GM12891 (cell line): ENCODE measurements at regions not wholly inside any gene's neighbourhood (a gene's known extent, or its start where the extent isn't known, plus 50 kb on each side); places are given as distances from the start of the nearest gene placed in this dataset.
"Not testable (repeated sequence)": the region's sequence is repeated elsewhere in the genome, so short reads cannot be mapped to it uniquely, and the experiment has no call there.

ENCODE experiments used
- DNase-seq: peaks from one replicate; pipeline ENCODE4 v3.0.0; 2011; ENCODE audit warnings: low spot score; ENCODE audit not compliant: insufficient read length
- FAIRE-seq: peaks from 2 replicates; lab custom pipeline; 2011; peaks lifted over from hg19 to GRCh38; lab: Jason Lieb, UNC
- PAX5 ChIP-seq: IDR thresholded peaks from 2 replicates; pipeline ENCODE4 v1.6.1; 2011; ENCODE audit warnings: low read length, moderate library complexity, mild to moderate bottlenecking; ENCODE audit not compliant: insufficient read depth, severe bottlenecking
- POLR2A ChIP-seq: IDR thresholded peaks from 2 replicates; pipeline ENCODE4 v1.6.1; 2011; ENCODE audit warnings: low read depth, low read length, control low read depth
- POLR2AphosphoS5 ChIP-seq: IDR thresholded peaks from 2 replicates; pipeline ENCODE4 v1.6.1; 2011; ENCODE audit warnings: low read depth, low read length, control low read depth
- POU2F2 ChIP-seq: IDR thresholded peaks from 2 replicates; pipeline ENCODE4 v1.6.1; 2011; ENCODE audit warnings: low read depth, mild to moderate bottlenecking, control low read depth, low read length, moderate library complexity
- SPI1 ChIP-seq: IDR thresholded peaks from 2 replicates; pipeline ENCODE4 v1.6.1; 2011; ENCODE audit warnings: low read depth, low read length, control low read depth
- TAF1 ChIP-seq: IDR thresholded peaks from 2 replicates; pipeline ENCODE4 v1.6.1; 2011; ENCODE audit warnings: low read depth, low read length, control low read depth

DNA sequence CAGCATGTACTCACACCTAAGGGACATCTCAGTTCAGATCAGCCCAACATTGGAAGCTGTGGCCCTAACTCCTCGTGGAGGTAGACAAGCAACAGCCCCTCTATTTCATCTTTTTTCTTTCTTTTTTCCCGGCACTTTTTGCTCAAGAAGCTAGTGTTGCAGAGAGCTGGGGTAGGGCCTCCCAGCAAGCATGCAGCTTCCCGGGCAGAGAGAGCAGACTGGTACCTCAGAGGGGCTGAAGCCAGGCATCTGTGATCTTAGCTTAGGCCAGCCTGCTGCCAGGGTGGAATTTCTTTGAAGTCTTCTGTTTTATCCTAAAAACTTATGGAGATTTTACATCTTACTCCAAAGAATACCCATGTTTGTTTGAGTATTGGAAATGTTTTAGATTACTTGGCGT, 195.4 kb downstream of the C16orf95 start:
- DNase-seq (no peak), FAIRE-seq (no peak)
- TF ChIP-seq PAX5 (no peak), POU2F2 (no peak)

- FAIRE-seq (no peak), DNase-seq (no peak)
- TF ChIP-seq TAF1 (no peak), POU2F2 (no peak), PAX5 (no peak), POLR2AphosphoS5 (no peak), POLR2A (no peak), SPI1 (no peak)
These were observed 193.7 kb downstream of the C16orf95 start for GRCh38 chr16:87123356-87124001.

- peak; percentile 98 for FAIRE-seq
- DNase-seq: not testable (repeated sequence)
These were observed 192.8 kb downstream of the C16orf95 start for GRCh38 chr16:87124405-87124804.

GRCh38 chr16:87125206-87126155, 191.7 kb downstream of the C16orf95 start:
- no peak for FAIRE-seq
- no peak for DNase-seq
- TF ChIP-seq POU2F2 (no peak), POLR2AphosphoS5 (no peak), PAX5 (no peak), POLR2A (no peak), SPI1 (no peak), TAF1 (no peak)

DNA sequence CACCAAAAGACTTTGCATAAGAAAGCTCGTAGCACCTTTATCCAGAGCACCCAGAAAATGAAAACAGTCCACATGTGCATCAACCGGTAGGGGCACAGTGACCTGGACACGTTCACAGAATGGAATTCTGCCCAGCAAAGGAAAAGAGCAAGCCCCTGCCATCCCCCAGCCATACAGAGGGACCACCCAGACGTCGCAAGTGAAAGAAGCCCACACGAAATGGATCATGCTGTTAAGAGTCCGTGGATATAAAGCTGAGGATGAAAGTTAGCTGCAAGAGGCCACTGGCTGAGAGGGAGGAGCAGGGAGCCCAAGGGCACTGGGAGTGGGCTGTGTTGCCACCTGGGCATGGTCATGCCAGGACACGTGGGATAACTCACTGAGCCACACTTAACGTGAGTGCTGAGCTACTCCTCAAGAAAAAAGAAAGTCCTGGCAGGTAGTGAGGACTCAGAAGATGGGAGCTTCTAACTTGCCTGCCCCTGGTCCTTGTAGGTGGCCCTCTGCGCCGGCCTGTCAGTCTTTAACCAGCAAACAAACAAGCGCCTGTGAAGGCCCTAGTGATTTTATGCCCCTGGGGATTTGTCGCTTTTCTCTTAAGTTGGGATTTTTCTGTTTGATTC, 190.7 kb downstream of the C16orf95 start:
- DNase-seq (no peak), FAIRE-seq (no peak)
- TF ChIP-seq TAF1 (no peak), SPI1 (no peak), POLR2AphosphoS5 (no peak), POU2F2 (no peak), POLR2A (no peak), PAX5 (no peak)

DNA sequence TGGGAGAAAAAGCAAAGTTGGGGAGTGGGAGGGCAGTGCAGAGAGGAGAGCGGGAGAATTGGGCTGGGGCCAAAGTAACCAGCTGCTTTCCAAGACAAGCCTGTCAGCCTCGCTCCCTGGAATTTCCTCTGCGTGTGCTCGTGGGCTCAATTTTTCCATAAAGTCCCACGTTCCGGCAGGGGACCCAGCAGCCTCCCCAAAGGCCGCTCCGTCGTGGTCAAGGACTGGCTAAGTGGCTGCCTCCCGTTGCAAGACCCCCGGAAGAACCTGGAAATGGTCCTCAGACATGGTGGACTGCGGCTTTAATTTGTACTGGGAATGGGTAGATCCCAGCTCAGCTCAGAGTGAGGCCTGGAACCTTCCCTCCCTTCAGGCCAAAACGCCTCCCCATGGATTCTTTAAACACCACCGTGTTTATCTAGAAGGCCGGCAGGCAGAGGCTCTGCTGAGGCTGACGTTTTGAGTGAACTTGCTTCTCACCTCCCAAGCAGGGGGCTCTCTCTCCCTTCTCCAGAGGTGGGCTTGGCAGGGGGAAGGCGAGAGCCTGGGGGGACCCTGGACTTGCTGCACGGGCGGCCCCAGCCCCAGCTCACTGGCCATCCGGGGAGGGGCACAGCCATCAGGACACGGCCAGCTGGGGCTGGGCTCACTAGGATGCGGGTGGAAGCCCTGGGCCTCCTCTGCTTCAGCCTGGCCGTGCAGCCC, 190.0 kb downstream of the C16orf95 start:
- DNase-seq (no peak), FAIRE-seq (no peak)
- no peak for TF ChIP-seq POLR2AphosphoS5
- TF ChIP-seq POU2F2: no peak
- no peak for TF ChIP-seq TAF1
- no peak for TF ChIP-seq SPI1

DNA sequence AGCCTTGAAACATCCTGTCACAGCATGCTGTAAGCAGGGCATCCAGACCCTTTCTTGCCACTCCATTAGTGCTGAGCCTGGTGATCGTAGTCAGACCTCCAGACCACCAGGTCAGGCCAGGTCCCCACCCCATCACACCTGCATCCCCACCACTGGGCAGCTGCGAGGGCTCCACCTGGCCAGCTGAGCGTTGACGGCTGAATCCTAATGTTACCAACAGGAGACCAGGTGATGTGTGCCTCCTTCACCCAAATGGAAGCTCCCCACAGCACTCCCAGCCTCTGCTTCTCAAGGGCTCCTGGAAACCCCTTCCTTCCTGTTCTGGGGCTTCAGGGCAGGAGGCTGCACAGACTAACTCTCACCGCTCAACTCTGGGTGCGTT, 189.4 kb downstream of the C16orf95 start:
- FAIRE-seq (no peak), DNase-seq (no peak)
- TF ChIP-seq TAF1 (no peak), PAX5 (no peak), POU2F2 (no peak), POLR2AphosphoS5 (no peak), SPI1 (no peak)

DNA sequence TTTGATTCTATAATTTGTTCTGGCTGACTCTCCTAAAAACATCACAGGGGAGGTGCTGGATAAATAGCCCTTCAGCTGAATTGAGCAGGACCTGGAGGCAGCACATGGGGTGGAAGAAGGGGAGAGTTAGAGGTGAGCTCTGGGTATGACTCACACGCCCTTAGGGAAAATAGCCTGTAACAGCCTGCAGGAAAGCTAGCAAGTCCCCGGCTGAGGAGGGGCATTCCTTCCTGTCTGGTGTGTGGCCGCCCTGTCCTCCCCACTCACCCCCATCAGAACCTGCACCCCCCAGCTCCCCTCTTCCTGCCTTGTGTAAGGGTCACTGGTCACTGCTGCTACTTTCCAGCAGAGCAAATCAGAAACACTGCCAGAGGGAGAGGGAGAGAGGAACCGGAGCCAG, 187.4 kb downstream of the C16orf95 start:
- DNase-seq (no peak), FAIRE-seq (no peak)
- TF ChIP-seq SPI1 (no peak), TAF1 (no peak), PAX5 (no peak)

DNA sequence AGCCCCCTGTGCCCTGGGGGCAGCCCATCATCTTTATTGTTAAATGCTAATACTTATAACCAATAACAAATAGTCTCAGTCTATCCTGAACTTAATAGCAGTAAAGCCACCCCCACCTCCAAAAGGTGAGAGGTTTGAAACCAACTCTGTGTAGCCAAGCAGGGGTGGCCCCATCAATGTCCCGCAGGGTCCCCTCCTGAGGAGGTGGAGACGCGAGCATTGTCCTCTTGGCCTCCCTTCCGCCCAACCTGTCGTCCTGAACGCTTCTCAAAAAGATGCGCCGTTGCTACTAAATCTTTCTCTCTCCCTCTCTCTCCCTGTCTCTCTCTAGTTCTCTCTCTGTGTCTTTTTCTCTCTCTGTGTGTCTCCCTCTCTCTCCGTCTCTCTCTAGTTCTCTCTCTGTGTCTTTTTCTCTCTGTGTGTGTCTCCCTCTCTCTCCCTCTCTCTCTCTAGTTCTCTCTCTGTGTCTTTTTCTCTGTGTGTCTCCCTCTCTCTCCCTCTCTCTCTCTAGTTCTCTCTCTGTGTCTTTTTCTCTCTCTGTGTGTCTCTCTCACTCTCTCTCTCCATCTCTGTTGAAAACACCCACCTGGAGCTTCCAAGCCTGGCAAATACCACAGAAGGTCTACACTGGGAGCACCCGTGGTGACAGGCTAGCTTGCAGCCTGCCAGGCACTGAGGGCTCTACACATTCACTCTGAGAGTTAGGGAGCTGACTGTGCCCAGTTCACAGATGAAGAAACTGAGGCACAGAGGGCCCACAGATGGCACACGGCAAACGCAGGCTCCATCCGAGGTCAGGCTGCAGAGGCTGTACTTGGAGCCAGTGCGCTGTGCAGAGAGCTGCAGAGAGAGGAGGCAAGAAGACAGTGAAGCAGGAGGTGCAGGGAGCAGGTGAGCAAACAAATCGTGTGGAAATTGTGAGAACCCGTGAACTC, 185.9 kb downstream of the C16orf95 start:
- no peak for TF ChIP-seq TAF1
- TF ChIP-seq SPI1: no peak
- no peak for TF ChIP-seq POLR2AphosphoS5
- no peak for TF ChIP-seq POLR2A
- no peak for TF ChIP-seq PAX5
- no peak for TF ChIP-seq POU2F2
- no peak for DNase-seq
- no peak for FAIRE-seq
